RWPE1 (cell line): ENCODE measurements at regions not wholly inside any gene's neighbourhood (a gene's known extent, or its start where the extent isn't known, plus 50 kb on each side); places are given as distances from the start of the nearest gene placed in this dataset.

Experiments
- CTCF ChIA-PET: fragments of 350-600 bp; sonication (Branson Sonifier 250); formaldehyde crosslinking; extraction: SDS; loops from one replicate; lab custom pipeline; 2021; lab: Yijun Ruan, JAX
- POLR2A ChIA-PET: fragments of 400-600 bp; formaldehyde crosslinking; extraction: SDS; loops from one replicate; lab custom pipeline; 2020; ENCODE audit warnings: antibody characterized with exemption; ENCODE audit not compliant: low non-redundant PET; lab: Yijun Ruan, JAX
- DNase-seq: peaks from one replicate; pipeline ENCODE4 v3.0.0; 2012; ENCODE audit warnings: low spot score
- H3K27ac ChIP-seq: fragments of 450-650 bp; 2 replicates; pipeline ENCODE4 v1.5.1; 2017
- CTCF ChIP-seq: fragments of 450-650 bp; conservative IDR thresholded peaks from 2 replicates; pipeline ENCODE4 v1.5.1; 2017; ENCODE audit warnings: low read depth, mild to moderate bottlenecking

DNA sequence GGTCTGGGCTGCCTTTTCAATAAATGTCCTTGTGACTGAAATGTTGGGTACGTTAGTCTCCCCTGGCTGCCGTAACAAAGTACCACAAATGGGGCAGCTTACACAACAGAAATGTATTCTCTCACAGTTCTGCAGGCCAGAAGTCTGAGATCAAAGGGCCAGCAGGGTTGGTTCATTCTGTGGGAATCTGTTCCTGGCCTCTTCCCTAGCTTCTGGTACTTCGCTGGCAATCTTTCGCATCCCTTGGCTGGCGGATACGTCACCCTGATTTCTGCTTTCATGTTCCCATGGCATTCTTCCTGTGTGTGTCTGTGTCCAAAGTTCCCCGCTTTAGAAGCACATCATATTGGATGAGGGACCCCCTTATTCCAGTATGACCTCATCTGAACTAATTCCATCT is 95.8 kb upstream of the NCOR2 start:
- TF ChIP-seq CTCF: no peak
- ChIA-PET POLR2A (no interaction called here), CTCF (no interaction called here)
- no peak overlapping the region for H3K27ac ChIP-seq
- no peak for DNase-seq

GRCh38 chr12:124661341-124661740 is 93.9 kb upstream of the NCOR2 start:
- POLR2A ChIA-PET: no interaction called here
- CTCF ChIA-PET: interaction anchor here (0.6 to 0.8 kb wide), 2 partner anchors 12 to 105 kb away, joined by 3 to 4 read pairs; no protein-coding TSS in a partner anchor

DNA sequence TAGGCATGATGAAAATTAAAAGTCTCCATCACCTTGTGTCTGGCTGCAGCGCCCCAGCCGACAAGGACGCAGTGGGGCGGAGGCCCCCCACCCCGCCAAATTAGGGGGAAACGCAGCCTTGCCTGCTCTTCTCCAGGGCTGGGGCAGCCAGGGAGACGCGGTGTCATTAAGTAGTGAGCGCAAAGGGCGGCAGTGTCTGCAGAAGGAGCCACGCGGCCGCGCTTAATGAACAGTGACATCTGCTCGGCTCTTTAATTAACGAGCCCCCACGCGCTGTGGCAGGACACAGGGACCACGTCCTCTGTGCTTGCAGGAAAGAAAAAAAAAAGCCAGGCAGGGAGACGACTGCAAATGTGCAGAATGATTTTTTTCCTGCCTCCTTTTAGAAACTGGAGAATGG is 93.4 kb upstream of the NCOR2 start:
- CTCF ChIA-PET: interaction anchor here (0.6 kb wide), 1 partner anchor 105 kb away, joined by 4 read pairs; no protein-coding TSS in a partner anchor
- no peak for TF ChIP-seq CTCF
- POLR2A ChIA-PET: no interaction called here
- no peak overlapping the region for H3K27ac ChIP-seq
- no peak for DNase-seq

More at GRCh38 chr12:124661341-124661740, 93.9 kb upstream of the NCOR2 start:
- TF ChIP-seq CTCF: no peak
- H3K27ac ChIP-seq: no peak overlapping the region
- DNase-seq: no peak

GRCh38 chr12:124658806-124659402 is 91.5 kb upstream of the NCOR2 start:
- TF ChIP-seq CTCF: no peak
- no peak for DNase-seq
- ChIA-PET POLR2A (interaction anchor here (0.6 kb wide), 1 partner anchor 75 kb away, joined by 3 read pairs; no protein-coding TSS in a partner anchor), CTCF (no interaction called here)
- no peak overlapping the region for H3K27ac ChIP-seq

DNA sequence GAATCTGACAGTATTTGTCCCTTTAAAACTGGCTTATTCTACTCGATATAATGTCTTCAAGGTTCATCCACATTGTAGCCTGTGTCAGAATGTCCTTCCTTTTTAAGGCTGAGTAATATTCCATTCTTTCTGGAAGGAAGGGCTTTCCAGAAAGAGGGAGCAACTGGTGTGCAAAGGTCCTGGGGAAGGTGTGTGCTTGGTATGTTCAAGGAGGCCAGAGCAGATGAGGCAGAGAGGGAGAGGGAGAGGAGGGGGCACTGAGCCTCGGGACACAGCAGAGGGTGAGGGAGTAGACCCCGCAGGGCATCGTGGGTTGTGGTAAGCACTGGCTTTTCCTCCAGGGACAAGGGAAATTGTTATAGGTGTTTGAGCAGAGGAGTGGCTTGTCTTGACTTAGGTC is 90.9 kb upstream of the NCOR2 start:
- POLR2A ChIA-PET: interaction anchor here (0.6 kb wide), 1 partner anchor 74 kb away, joined by 3 read pairs; no protein-coding TSS in a partner anchor
- H3K27ac ChIP-seq: no peak overlapping the region
- TF ChIP-seq CTCF: no peak
- no peak for DNase-seq
- CTCF ChIA-PET: no interaction called here

DNA sequence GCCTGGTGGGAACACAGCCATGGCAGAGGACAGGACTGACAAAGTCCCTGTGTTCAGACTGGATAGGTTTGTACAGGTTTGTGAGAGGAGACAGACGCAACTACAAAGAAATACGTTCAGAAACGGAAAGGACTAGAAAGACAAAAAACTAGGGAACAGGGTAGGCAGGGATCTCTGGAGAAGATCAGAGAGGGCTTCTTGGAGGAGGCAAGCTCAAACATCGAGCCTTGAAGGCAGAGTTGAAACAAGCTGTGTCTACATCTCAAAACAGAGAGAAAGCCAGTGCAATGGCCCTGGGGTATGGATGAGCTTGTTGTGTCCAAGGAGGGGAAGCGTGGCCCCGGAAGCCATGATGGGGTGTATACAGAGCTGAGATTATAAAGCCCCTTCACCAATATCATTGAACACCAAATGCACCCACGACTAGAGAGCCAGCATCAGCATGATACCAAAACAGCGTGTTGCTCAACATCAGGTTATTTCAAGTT is 89.6 kb upstream of the NCOR2 start:
- H3K27ac ChIP-seq: no peak overlapping the region; the same call in 1 of the 2 replicates
- no peak for TF ChIP-seq CTCF
- ChIA-PET POLR2A (no interaction called here), CTCF (no interaction called here)
- DNase-seq: no peak
